PC-9 (cell line): ENCODE measurements at regions not wholly inside any gene's neighbourhood (a gene's known extent, or its start where the extent isn't known, plus 50 kb on each side); places are given as distances from the start of the nearest gene placed in this dataset.

Source experiments
- BruUV-seq: library from RNA; stranded (reverse); fragments of 400-500 nt; replicated peaks from 2 replicates; lab custom pipeline; 2021; lab: Mats Ljungman, UMichigan
- CTCF ChIA-PET: fragments of 300-600 bp; sonication (Branson Sonifier 250); formaldehyde crosslinking; loops from one replicate; lab custom pipeline; 2022; ENCODE audit warnings: antibody characterized with exemption; lab: Charles Lee
- POLR2A ChIA-PET: fragments of 300-600 bp; sonication (Branson Sonifier 250); formaldehyde crosslinking; loops from one replicate; lab custom pipeline; 2022; ENCODE audit warnings: antibody characterized with exemption; ENCODE audit not compliant: unreplicated experiment; lab: Charles Lee
- DNase-seq, 2 experiments: peaks; one replicate each; pipeline versions ENCODE4 v3.0.0 to v3.0.0-alpha.2; 2015 to 2022; ENCODE audit warnings: mixed read lengths in 1 of 2
- H2AFZ ChIP-seq: fragments of 200-600 bp; sonication (generic); 2 replicates; pipeline ENCODE4 v1.8.1; 2017; ENCODE audit warnings: antibody characterized with exemption
- H3F3A ChIP-seq: fragments of 200-600 bp; sonication (generic); 2 replicates; pipeline ENCODE4 v1.8.1; 2017; ENCODE audit warnings: antibody characterized with exemption, mild to moderate bottlenecking, low read depth; ENCODE audit not compliant: insufficient read depth
- H3K27ac ChIP-seq: fragments of 200-600 bp; sonication (generic); 2 replicates; pipeline ENCODE4 v1.6.1; 2016; ENCODE audit warnings: mixed run types
- H3K27me3 ChIP-seq: fragments of 200-600 bp; sonication (generic); 2 replicates; pipeline ENCODE4 v1.6.1; 2016; ENCODE audit warnings: low read depth, mixed run types; ENCODE audit not compliant: insufficient read depth
- H3K36me3 ChIP-seq: fragments of 200-600 bp; sonication (generic); 2 replicates; pipeline ENCODE4 v1.6.1; 2016; ENCODE audit warnings: low read depth, mixed run types
- H3K4me1 ChIP-seq: fragments of 200-600 bp; sonication (generic); replicated peaks from 2 replicates; pipeline ENCODE4 v1.6.1; 2016; ENCODE audit warnings: mixed run types; ENCODE audit not compliant: insufficient read depth
- H3K4me2 ChIP-seq: fragments of 200-600 bp; sonication (generic); 2 replicates; pipeline ENCODE4 v1.6.1; 2017; ENCODE audit warnings: mixed run types
- H3K4me3 ChIP-seq: fragments of 200-600 bp; sonication (generic); 2 replicates; pipeline ENCODE4 v1.6.1; 2016; ENCODE audit warnings: mixed run types
- H3K79me2 ChIP-seq: fragments of 200-600 bp; sonication (generic); 2 replicates; pipeline ENCODE4 v1.6.1; 2017; ENCODE audit warnings: low read depth, mixed run types
- H3K9me2 ChIP-seq: fragments of 200-600 bp; sonication (generic); 2 replicates; pipeline ENCODE4 v1.8.1; 2017; ENCODE audit warnings: mild to moderate bottlenecking; ENCODE audit not compliant: insufficient read depth
- H3K9me3 ChIP-seq: fragments of 200-600 bp; sonication (generic); 2 replicates; pipeline ENCODE4 v1.8.1; 2016; ENCODE audit warnings: low read depth; ENCODE audit not compliant: insufficient read depth
- H4K20me1 ChIP-seq: fragments of 200-600 bp; sonication (generic); 2 replicates; pipeline ENCODE4 v1.8.1; 2017; ENCODE audit not compliant: insufficient read depth
- EZH2 ChIP-seq: fragments of 200-600 bp; sonication (generic); IDR thresholded peaks from 2 replicates; pipeline ENCODE4 v1.8.0; 2017; ENCODE audit warnings: antibody characterized with exemption, low read depth
- intact Hi-C: fragments of 100-400 bp; cut with micrococcal nuclease; formaldehyde crosslinking; loops from one replicate; pipeline ENCODE4 v1.10.0; 2022; ENCODE audit not compliant: unreplicated experiment
- TF ChIP-seq, protein P1 (sequence below): fragments of 200-600 bp; sonication (generic); conservative IDR thresholded peaks from 2 replicates; pipeline ENCODE4 v1.6.1; 2017; ENCODE audit warnings: mixed run types, antibody characterized with exemption, mild to moderate bottlenecking, moderate library complexity

DNA sequence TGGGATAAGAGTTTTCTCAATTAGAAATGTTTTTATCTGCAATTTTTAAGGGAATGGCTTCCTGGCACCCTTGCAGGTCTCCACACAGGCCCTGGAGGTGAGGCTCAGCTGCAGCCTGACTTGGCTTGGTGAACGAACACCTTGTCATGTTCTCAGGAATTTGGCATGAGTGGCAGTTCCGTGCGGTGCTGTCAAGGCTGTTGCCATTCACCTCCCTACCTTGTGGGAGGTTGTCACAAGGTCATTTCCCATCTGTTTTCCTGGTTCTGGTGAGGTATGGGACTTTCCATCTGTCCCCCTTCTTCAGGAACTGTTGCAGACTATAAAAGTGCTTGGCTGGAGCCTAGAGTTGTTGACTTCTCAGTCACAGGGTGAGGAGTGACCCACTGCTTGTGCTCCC lies 82.9 kb downstream of the ELOVL4 start:
- Histone ChIP-seq H3K4me3 (no peak overlapping the region), H3K4me2 (no peak overlapping the region), H3K27me3 (no peaks in the 10 kb centered on the region), H3K27ac (no peak overlapping the region), H3K9me3 (no peaks in the 10 kb centered on the region), H3K4me1 (no peaks in the 10 kb centered on the region), H2AFZ (no peak overlapping the region), H3F3A (no peaks in the 10 kb centered on the region), H3K36me3 (no peaks in the 10 kb centered on the region), H3K9me2 (no peaks in the 10 kb centered on the region), H4K20me1 (no peaks in the 10 kb centered on the region), H3K79me2 (no peaks in the 10 kb centered on the region)
- TF ChIP-seq, protein P1, sequence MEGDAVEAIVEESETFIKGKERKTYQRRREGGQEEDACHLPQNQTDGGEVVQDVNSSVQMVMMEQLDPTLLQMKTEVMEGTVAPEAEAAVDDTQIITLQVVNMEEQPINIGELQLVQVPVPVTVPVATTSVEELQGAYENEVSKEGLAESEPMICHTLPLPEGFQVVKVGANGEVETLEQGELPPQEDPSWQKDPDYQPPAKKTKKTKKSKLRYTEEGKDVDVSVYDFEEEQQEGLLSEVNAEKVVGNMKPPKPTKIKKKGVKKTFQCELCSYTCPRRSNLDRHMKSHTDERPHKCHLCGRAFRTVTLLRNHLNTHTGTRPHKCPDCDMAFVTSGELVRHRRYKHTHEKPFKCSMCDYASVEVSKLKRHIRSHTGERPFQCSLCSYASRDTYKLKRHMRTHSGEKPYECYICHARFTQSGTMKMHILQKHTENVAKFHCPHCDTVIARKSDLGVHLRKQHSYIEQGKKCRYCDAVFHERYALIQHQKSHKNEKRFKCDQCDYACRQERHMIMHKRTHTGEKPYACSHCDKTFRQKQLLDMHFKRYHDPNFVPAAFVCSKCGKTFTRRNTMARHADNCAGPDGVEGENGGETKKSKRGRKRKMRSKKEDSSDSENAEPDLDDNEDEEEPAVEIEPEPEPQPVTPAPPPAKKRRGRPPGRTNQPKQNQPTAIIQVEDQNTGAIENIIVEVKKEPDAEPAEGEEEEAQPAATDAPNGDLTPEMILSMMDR = no peak
- TF ChIP-seq EZH2 = no peak
- DNase-seq = no peak
- POLR2A ChIA-PET = no interaction called here
- intact Hi-C loops = no loop called here
- no TSS peak for BruUV-seq
- CTCF ChIA-PET = no interaction called here

GRCh38 chr6:79864001-79864400 lies 83.4 kb downstream of the ELOVL4 start:
- Histone ChIP-seq H3F3A (no peaks in the 10 kb centered on the region), H3K27me3 (no peaks in the 10 kb centered on the region), H3K4me2 (no peak overlapping the region), H3K4me3 (no peak overlapping the region), H3K36me3 (no peaks in the 10 kb centered on the region), H3K9me3 (no peaks in the 10 kb centered on the region), H3K9me2 (no peaks in the 10 kb centered on the region), H3K79me2 (no peaks in the 10 kb centered on the region), H2AFZ (no peak overlapping the region), H4K20me1 (no peaks in the 10 kb centered on the region), H3K4me1 (no peaks in the 10 kb centered on the region), H3K27ac (no peak overlapping the region)
- BruUV-seq = no TSS peak
- ChIA-PET CTCF (no interaction called here), POLR2A (no interaction called here)
- no peak for TF ChIP-seq EZH2
- intact Hi-C loops = no loop called here
- DNase-seq = no peak

DNA sequence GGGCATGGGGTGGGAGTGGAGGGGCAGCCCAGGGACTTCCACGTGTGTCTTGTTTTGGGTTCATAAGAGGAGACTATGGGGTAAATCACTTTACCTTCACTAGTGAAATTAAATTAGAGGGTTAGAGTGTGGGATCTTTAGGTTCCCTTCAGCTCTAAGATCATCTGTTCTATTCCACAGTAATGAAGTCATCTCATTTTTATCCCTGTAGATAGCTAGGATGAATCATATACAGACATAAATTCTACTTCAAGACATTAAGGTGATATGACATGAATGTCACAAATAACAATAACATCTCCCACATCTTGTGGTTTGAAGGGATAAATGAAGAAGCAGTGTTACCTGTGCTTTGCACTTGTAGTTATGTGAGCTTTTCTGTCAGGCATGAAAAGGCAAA lies 83.8 kb downstream of the ELOVL4 start:
- DNase-seq = no peak
- H3F3A ChIP-seq = no peaks in the 10 kb centered on the region
- H3K79me2 ChIP-seq = no peaks in the 10 kb centered on the region
- H3K27ac ChIP-seq = no peak overlapping the region
- no peaks in the 10 kb centered on the region for H3K36me3 ChIP-seq
- H3K9me2 ChIP-seq = no peaks in the 10 kb centered on the region
- no peaks in the 10 kb centered on the region for H3K9me3 ChIP-seq
- H3K4me3 ChIP-seq = no peak overlapping the region
- BruUV-seq = no TSS peak
- no peak overlapping the region for H3K4me2 ChIP-seq
- CTCF ChIA-PET = no interaction called here
- H3K4me1 ChIP-seq = no peaks in the 10 kb centered on the region
- POLR2A ChIA-PET = no interaction called here
- intact Hi-C loops = no loop called here
- H2AFZ ChIP-seq = no peak overlapping the region
- no peaks in the 10 kb centered on the region for H3K27me3 ChIP-seq
- H4K20me1 ChIP-seq = no peaks in the 10 kb centered on the region
- TF ChIP-seq, protein P1 = no peak
- TF ChIP-seq EZH2 = no peak

GRCh38 chr6:79862711-79863110 lies 84.6 kb downstream of the ELOVL4 start:
- H3K4me1 ChIP-seq = no peaks in the 10 kb centered on the region
- H3K79me2 ChIP-seq = no peaks in the 10 kb centered on the region
- ChIA-PET CTCF (no interaction called here), POLR2A (no interaction called here)
- intact Hi-C loops = no loop called here
- no peak overlapping the region for H3K4me3 ChIP-seq
- H2AFZ ChIP-seq = no peak overlapping the region
- no peak overlapping the region for H3K27ac ChIP-seq
- no peaks in the 10 kb centered on the region for H3F3A ChIP-seq
- H4K20me1 ChIP-seq = no peaks in the 10 kb centered on the region
- H3K4me2 ChIP-seq = no peak overlapping the region
- no peak for DNase-seq
- BruUV-seq = no TSS peak
- H3K36me3 ChIP-seq = no peaks in the 10 kb centered on the region
- H3K9me3 ChIP-seq = no peaks in the 10 kb centered on the region
- no peak for TF ChIP-seq EZH2
- TF ChIP-seq, protein P1 = no peak
- H3K27me3 ChIP-seq = no peaks in the 10 kb centered on the region
- no peaks in the 10 kb centered on the region for H3K9me2 ChIP-seq
